HTR-8/SVneo (cell line): ENCODE measurements at regions not wholly inside any gene's neighbourhood (a gene's known extent, or its start where the extent isn't known, plus 50 kb on each side); places are given as distances from the start of the nearest gene placed in this dataset.
A peak's percentile ranks its signal among the peaks of the same experiment; 100 is the strongest.
"Not testable (repeated sequence)": the region's sequence is repeated elsewhere in the genome, so short reads cannot be mapped to it uniquely, and the experiment has no call there.

ENCODE experiments used
- DNase-seq: peaks from one replicate; pipeline ENCODE4 v3.0.0; 2011; ENCODE audit warnings: low spot score, mixed read lengths; ENCODE audit not compliant: insufficient read length
- FAIRE-seq: peaks from 2 replicates; lab custom pipeline; 2011; peaks lifted over from hg19 to GRCh38; lab: Jason Lieb, UNC

GRCh38 chr2:212723226-212723625 is 184.6 kb upstream of the ERBB4 start:
- no peak for DNase-seq
- no peak for FAIRE-seq

- FAIRE-seq (no peak), DNase-seq (no peak)
These were observed 183.4 kb upstream of the ERBB4 start for GRCh38 chr2:212722046-212722445.

- FAIRE-seq (no peak), DNase-seq (no peak)
These were observed 182.4 kb upstream of the ERBB4 start for GRCh38 chr2:212721026-212721451.

GRCh38 chr2:212715411-212715810 is 176.8 kb upstream of the ERBB4 start:
- not testable (repeated sequence) for DNase-seq, FAIRE-seq

GRCh38 chr2:212713681-212714080 is 175.1 kb upstream of the ERBB4 start:
- FAIRE-seq: no peak

GRCh38 chr2:212712991-212713390 is 174.4 kb upstream of the ERBB4 start:
- FAIRE-seq (no peak), DNase-seq (no peak)

More at GRCh38 chr2:212713681-212714080, 175.1 kb upstream of the ERBB4 start:
- DNase-seq: no peak

- DNase-seq (no peak), FAIRE-seq (no peak)
These were observed 173.9 kb upstream of the ERBB4 start for GRCh38 chr2:212712466-212712865.

GRCh38 chr2:212711856-212712255 is 173.3 kb upstream of the ERBB4 start:
- peak; percentile 25 for DNase-seq
- no peak for FAIRE-seq

- DNase-seq (no peak), FAIRE-seq (no peak)
These were observed 170.7 kb upstream of the ERBB4 start for GRCh38 chr2:212709280-212709679.

GRCh38 chr2:212708355-212708754 is 169.8 kb upstream of the ERBB4 start:
- FAIRE-seq: no peak
- no peak for DNase-seq

GRCh38 chr2:212695426-212695825 is 156.8 kb upstream of the ERBB4 start:
- no peak for DNase-seq
- no peak for FAIRE-seq

GRCh38 chr2:212694398-212694797 is 155.8 kb upstream of the ERBB4 start:
- DNase-seq (no peak), FAIRE-seq (no peak)

- DNase-seq: no peak
- FAIRE-seq: no peak
These were observed 153.9 kb upstream of the ERBB4 start for GRCh38 chr2:212692466-212692865.

GRCh38 chr2:212686285-212686895 is 147.8 kb upstream of the ERBB4 start:
- DNase-seq: peak; percentile 41

GRCh38 chr2:212683346-212684097 is 144.9 kb upstream of the ERBB4 start:
- DNase-seq (peak; percentile 5), FAIRE-seq (no peak)

More at GRCh38 chr2:212686285-212686895, 147.8 kb upstream of the ERBB4 start:
- FAIRE-seq: no peak

- FAIRE-seq: no peak
- no peak for DNase-seq
These were observed 144.3 kb upstream of the ERBB4 start for GRCh38 chr2:212682937-212683336.

GRCh38 chr2:212677466-212677865 is 138.9 kb upstream of the ERBB4 start:
- no peak for FAIRE-seq
- DNase-seq: no peak

GRCh38 chr2:212672186-212672585 is 133.6 kb upstream of the ERBB4 start:
- no peak for DNase-seq
- FAIRE-seq: no peak

- FAIRE-seq (no peak), DNase-seq (no peak)
These were observed 131.2 kb upstream of the ERBB4 start for GRCh38 chr2:212669761-212670160.

- no peak for DNase-seq
- FAIRE-seq: no peak
These were observed 129.2 kb upstream of the ERBB4 start for GRCh38 chr2:212667751-212668316.

GRCh38 chr2:212665948-212666347 is 127.3 kb upstream of the ERBB4 start:
- FAIRE-seq (no peak), DNase-seq (no peak)
